Islet precursor cell (in vitro differentiated cells): ENCODE measurements at regions not wholly inside any gene's neighbourhood (a gene's known extent, or its start where the extent isn't known, plus 50 kb on each side); places are given as distances from the start of the nearest gene placed in this dataset.
"Not testable (repeated sequence)": the region's sequence is repeated elsewhere in the genome, so short reads cannot be mapped to it uniquely, and the experiment has no call there.

Experiments
- DNase-seq: peaks from one replicate; pipeline ENCODE4 v3.0.0-alpha.2; 2018

DNA sequence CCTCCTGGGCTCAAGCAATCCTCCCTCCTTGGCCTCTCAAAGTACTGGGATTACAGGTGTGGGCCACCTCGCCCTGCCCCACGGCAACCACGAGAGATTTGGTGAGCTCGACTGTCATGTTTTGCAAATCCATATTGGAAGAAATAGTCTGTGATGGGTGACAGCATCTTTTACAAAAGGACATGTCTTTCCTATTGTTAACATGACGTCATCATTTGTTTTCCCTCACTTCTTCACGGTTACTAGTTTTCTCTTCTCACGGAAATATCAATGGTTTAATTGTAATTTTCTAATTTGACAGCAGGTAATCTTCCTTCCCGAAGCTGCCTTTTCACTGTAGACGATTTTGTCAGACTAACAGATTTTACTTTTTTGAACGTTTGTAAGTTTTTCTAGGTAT, 110.8 kb upstream of the GREM2 start:
- no peak for DNase-seq

GRCh38 chr1:240720976-240721375, 109.0 kb upstream of the GREM2 start:
- no peak for DNase-seq

- DNase-seq = no peak
These were observed 108.2 kb upstream of the GREM2 start for GRCh38 chr1:240719953-240720700.

DNA sequence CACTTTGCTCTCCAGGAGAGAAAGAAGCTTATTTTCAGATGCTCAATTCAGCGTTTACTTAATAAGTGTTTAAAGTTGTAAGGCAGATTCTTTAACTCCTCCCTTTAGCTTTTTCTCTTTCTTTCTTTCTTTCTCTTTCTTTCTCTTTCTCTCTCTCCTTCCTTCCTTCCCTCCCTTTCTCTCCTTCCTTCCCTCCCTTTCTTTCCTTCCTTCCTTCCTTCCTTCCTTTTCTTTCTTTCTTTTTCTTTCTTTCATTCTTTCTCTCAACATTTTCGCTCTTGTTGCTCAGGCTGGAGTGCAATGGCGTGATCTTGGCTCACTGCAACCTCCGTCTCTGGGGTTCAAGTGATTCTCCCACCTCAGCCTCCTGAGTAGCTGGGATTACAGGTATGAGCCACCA, 104.6 kb upstream of the GREM2 start:
- not testable (repeated sequence) for DNase-seq

GRCh38 chr1:240714568-240715292, 102.8 kb upstream of the GREM2 start:
- no peak for DNase-seq

GRCh38 chr1:240712014-240712731, 100.2 kb upstream of the GREM2 start:
- DNase-seq = no peak

- DNase-seq = no peak
These were observed 99.1 kb upstream of the GREM2 start for GRCh38 chr1:240711020-240711419.

DNA sequence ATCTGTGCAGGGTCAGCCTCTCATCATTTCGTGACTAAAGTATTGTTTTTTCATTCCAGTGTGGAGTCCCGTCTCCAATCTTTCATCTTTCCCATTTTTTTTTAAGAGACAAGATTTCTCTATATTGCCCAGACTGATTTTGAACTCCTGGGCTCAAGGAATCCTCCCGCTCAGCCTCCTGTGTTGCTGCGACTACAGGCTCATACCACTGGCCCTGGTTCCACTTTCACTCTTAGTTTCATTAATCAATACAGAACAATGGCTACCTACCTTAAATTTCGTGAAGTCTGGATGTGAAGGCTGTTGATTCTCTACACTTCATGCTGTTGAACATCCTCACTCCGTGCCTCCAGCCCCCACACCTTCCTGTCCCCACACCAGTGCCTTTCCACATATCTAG, 97.7 kb upstream of the GREM2 start:
- DNase-seq = no peak

DNA sequence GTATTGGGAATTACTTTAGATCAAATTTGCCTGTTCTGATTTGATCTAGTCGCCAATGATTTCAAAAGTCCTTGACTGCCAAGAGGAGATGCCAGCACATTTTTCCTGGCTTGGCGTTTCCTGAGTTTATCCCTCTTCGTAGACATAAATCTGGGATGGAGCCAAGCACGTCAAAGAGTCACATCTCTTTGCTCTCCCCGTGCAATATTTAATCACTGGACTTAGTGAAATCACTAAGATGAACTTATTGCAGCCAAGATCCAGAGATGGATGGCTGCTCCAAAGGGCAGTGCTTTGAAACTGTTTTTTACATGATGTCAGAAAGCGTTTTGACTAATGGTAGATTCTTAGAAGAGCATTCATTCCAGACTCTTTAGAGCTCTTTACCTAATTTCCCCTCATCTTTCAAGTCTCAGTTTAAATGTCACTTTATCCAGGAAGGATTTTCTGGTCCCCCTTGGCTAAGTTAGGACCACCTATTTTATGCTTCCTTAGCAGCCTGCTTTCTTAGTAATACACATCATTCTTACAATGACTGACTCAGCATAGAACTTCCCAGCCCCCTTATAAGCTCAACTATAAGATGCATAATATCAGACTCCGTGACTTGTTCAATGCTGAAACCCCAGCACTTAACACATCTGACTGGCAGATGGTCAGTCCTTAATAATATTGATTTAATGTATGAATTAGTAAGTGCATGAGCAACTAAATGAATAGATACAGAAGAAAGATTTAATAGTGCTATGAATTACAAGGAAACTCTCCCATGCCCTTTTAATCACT, 94.4 kb upstream of the GREM2 start:
- DNase-seq = no peak

DNA sequence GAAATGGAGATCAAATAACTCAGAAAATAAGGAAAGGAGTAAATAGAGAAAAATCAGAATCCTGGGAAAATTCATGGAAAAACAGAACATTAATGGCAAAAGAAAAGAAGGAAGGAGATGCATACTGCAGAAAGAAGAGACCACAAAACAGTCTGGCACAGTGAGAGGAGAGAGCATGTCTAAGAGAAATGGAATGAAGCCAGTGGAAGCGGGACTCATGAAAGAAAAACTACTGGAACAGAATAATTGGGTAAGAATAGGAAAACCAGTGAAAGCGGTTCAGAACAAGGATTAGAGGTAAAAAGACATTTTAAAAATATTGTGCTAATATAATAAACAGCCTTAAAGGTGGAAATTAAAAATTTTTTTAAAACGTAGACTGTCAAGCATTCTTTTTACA, 93.6 kb upstream of the GREM2 start:
- no peak for DNase-seq

- DNase-seq = no peak
These were observed 89.5 kb upstream of the GREM2 start for GRCh38 chr1:240701412-240701811.

- no peak for DNase-seq
These were observed 83.5 kb upstream of the GREM2 start for GRCh38 chr1:240695416-240695815.

DNA sequence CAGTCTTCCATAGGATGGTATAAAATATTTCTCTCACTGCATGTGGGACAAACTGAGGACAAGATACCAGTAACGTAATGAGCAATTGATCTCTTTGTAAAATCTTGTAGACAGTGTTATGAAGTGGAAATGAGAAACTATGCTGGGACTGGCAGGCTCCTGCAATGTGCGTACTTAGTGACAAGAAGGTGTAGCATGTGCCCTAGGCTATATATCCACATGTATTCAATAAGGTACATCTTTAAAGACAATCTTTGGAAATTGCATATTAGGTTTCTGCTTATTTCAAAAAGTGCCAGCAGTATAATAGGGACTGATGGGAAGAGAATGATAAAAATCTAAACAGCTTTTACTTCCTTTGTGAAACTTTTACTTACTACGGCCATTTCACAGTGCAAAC, 81.9 kb upstream of the GREM2 start:
- no peak for DNase-seq

DNA sequence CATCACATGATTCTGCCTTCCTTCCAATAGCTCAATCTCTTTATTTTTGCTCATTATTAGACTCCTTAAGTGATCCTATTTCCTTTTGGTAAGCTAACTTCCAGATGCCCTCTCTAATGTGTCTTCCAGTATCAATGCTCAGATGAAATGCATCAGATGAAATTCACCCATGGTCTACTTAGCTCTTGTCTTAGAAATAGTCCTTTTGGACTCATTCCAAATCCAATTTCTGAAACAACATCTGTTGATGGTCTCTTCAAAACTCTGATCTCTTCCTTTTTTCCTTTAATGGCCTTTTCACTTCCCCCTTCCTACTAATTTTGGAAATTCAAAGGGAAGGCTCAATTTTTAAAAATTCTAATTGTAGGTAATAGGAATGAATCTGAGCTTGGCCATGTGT, 81.1 kb upstream of the GREM2 start:
- DNase-seq = no peak

GRCh38 chr1:240691909-240692705, 80.2 kb upstream of the GREM2 start:
- DNase-seq = peak; percentile 75

DNA sequence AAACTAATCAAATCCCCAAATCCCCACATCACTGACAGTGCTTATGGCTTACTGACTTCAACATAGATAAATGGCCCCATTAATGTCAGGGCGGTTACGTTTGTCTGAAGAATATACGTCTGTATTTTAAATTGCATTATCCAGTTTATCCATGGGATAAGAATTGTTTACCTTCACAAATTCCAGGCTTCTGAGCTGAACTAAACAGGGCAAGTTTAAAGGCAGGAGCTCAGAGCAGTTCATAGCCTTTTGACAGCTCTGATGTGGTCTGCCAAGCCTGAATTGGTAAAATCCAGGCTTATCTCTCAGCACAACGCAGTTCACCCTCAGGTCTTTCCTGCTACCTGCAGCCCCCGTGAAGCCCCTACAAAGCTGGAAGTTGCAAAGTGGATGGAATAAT, 79.5 kb upstream of the GREM2 start:
- DNase-seq = no peak

- no peak for DNase-seq
These were observed 75.9 kb upstream of the GREM2 start for GRCh38 chr1:240687820-240688219.

- DNase-seq = no peak
These were observed 71.6 kb upstream of the GREM2 start for GRCh38 chr1:240683576-240683975.

DNA sequence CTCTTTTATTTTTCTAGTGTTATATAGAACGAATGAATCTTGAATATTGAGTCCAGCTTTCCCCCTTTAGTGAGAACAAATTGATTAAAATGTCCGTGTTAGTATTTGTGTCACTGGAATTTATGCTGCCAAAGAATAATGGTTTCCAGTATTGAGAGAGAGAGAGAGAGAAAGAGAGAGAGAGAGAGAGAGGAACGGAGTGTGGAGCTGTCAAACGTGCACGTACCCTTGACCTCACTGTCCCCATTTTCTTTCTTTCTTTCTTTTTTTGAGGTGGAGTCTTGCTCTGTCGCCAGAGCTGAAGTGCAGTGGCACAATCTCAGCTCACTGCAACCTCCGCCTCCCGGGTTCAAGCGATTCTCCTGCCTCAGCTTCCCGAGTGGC, 70.9 kb upstream of the GREM2 start:
- no peak for DNase-seq

DNA sequence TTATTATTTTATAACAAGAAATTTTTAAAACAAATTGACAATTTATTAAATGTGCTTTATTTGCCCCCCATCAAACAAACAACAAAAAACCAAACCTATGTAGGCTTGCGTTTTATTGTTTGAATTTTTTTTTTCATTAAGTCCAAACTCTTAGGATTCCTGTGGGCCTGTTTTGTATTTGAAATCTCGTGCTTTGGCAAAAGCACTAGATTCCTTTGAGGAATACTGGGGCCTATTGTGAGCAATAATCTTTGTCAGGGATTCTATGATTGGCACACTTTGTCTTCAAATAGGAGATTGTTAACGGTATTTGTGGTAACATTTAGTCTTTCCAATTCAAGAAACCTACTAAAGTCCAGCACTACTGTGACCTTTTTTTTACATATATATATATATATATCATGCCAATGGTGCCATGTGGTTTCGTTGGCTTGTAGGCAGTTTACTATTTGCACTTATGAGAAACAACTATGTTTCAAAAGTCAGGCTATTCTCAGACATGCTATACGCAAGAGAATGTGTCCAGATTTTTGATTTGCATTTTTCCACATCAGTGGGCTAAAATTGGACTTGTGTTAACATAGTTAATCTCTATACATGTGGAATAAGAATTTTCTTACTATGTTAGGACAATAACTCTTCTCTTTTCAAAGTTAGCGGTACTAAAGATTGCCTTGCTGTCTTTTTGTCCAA, 70.4 kb upstream of the GREM2 start:
- no peak for DNase-seq

DNA sequence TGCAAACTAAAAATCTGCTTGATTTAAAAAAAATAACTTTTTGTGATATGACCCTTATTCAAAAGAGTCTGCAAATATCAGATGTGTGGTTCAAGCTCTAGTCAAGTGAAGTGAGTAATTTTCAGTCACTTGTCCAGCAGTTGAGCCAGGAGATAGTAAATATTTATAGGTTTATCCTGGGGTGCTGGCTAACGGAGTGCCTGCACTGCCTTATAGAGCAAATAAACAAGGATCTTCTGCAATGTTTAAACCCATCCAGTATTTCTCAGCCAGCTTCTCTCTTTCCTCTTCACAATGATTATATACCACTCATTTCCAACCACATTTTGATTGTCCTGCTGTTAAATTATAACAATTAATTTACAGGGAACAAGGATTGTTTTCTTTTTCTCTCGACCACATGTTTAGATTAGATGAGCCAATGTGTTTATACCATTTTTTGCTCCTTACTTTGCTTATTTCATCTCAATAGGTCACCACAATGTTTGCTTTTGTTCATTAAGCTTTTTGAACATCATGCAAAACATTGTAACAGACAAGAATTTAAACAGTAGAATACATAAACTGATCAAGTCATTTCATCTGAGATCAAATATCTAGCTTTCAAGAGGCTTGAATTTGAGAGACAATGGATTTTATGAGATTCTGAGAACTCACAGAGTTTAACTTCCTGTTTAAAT, 60.3 kb upstream of the GREM2 start:
- DNase-seq = no peak
